Activated CD8-positive, alpha-beta memory T cell treated with anti-CD3 and anti-CD28 coated beads, Interleukin-2, amount 10 ng/mL, durations not matched to agents 7 days and 5 days (primary cell): ENCODE measurements at regions not wholly inside any gene's neighbourhood (a gene's known extent, or its start where the extent isn't known, plus 50 kb on each side); places are given as distances from the start of the nearest gene placed in this dataset.
A peak's percentile ranks its signal among the peaks of the same experiment; 100 is the strongest.

Experiments
- ATAC-seq: fragments of 150-1000 bp; cut with Tn5 transposase; one replicate; pipeline ENCODE4 v1.10.0; 2021; ENCODE audit warnings: moderate library complexity
- CTCF ChIA-PET: fragments of 350-600 bp; sonication (Branson Sonifier 250); formaldehyde crosslinking; loops from one replicate; lab custom pipeline; 2021; ENCODE audit warnings: antibody characterized with exemption; lab: Charles Lee
- DNase-seq: peaks from one replicate; pipeline ENCODE4 v3.0.0-alpha.2; 2020
- H3K27ac Mint-ChIP-seq: one replicate; pipeline ENCODE4 v1.8.0; 2021; ENCODE audit warnings: mild to moderate bottlenecking, mixed read lengths
- H3K27me3 Mint-ChIP-seq: one replicate; pipeline ENCODE4 v1.8.0; 2021; ENCODE audit warnings: mixed read lengths
- H3K36me3 Mint-ChIP-seq: one replicate; pipeline ENCODE4 v1.8.0; 2021; ENCODE audit warnings: mild to moderate bottlenecking, mixed read lengths
- H3K4me1 Mint-ChIP-seq: one replicate; pipeline ENCODE4 v1.8.0; 2021; ENCODE audit warnings: mixed read lengths
- H3K4me3 Mint-ChIP-seq: one replicate; pipeline ENCODE4 v1.8.0; 2021; ENCODE audit warnings: mild to moderate bottlenecking, moderate library complexity, mixed read lengths
- H3K9me3 Mint-ChIP-seq: one replicate; pipeline ENCODE4 v1.8.0; 2022; ENCODE audit warnings: low read depth, mixed read lengths

DNA sequence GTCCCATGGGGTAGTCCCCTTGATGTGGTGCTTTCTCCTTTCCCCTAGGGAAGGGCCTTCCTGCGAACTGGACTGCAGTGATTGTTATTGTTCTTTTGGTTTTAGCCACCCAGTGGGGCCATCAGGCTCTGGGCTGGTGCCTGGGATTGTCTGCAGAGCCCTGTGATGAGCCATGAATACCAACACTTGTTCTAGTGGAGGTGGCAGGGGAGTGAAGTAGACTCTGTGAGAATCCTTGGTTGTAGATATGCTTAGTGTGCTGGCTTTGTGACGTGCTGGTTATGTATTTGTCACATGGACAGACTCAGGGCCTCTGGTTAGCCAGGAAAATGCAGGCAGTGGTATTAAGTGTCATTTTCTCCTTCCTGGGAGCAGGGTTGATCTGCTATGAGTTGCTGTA is 51.8 kb upstream of the NDUFB4 start:
- H3K27me3 Mint-ChIP-seq: peaks cover 15% of the 10 kb centered on the region
- CTCF ChIA-PET: no interaction called here

DNA sequence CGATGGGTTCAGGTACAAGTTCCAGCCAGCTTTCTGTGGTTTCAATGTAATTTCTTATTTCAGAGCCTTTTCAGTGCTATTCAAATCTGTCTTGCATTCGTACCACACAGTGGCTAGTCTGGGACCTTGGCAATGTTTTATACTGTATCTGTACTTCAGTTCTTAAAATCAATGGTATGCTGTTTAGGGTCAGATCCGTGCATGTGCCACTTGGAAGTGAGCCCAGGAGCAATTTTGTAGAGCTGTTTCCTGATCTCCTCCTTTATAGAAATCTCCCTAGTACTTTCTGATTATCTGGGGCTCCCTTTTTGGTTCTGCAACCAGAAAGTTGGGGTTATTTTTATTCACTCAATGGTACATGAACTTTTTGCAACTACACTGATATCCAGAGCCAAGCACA is 59.5 kb upstream of the NDUFB4 start:
- no peak for ATAC-seq
- peaks cover 8% of the 10 kb centered on the region for H3K36me3 Mint-ChIP-seq
- peaks cover 10% of the 10 kb centered on the region for H3K9me3 Mint-ChIP-seq
- DNase-seq: no peak
- H3K4me3 Mint-ChIP-seq: no peak overlapping the region
- no peak overlapping the region for H3K27ac Mint-ChIP-seq
- H3K27me3 Mint-ChIP-seq: peaks cover 26% of the 10 kb centered on the region
- CTCF ChIA-PET: no interaction called here
- H3K4me1 Mint-ChIP-seq: no peaks in the 10 kb centered on the region

More for the DNA sequence above, 51.8 kb upstream of the NDUFB4 start:
- H3K36me3 Mint-ChIP-seq: peaks cover 9% of the 10 kb centered on the region
- no peak for ATAC-seq
- no peak for DNase-seq
- H3K4me3 Mint-ChIP-seq: no peak overlapping the region
- peaks cover 13% of the 10 kb centered on the region for H3K9me3 Mint-ChIP-seq
- H3K27ac Mint-ChIP-seq: no peak overlapping the region
- H3K4me1 Mint-ChIP-seq: no peaks in the 10 kb centered on the region

DNA sequence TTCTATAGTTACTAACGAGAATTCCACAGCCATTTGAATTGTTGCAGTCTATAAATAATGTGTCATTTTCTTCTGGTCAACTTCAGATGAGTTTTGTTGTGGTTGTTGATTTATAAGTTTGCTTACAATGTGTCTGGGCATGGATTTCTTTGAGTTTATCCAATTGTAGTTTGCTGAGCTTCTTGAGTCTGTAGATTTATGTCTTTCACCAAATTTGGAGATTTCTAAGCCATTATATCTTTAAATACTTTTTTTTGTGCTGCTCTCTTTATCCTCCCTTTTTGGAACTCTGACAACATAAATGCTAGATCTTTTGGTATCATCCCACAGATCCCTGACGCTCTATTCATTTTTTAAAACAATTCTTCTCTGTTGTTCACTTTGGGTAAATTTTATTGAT is 63.2 kb upstream of the NDUFB4 start:
- DNase-seq: no peak
- Mint-ChIP-seq H3K9me3 (no peaks in the 10 kb centered on the region), H3K27ac (no peak overlapping the region), H3K36me3 (no peaks in the 10 kb centered on the region), H3K27me3 (peaks cover 28% of the 10 kb centered on the region), H3K4me3 (no peak overlapping the region), H3K4me1 (peaks cover 3% of the 10 kb centered on the region)
- no peak for ATAC-seq
- CTCF ChIA-PET: no interaction called here

DNA sequence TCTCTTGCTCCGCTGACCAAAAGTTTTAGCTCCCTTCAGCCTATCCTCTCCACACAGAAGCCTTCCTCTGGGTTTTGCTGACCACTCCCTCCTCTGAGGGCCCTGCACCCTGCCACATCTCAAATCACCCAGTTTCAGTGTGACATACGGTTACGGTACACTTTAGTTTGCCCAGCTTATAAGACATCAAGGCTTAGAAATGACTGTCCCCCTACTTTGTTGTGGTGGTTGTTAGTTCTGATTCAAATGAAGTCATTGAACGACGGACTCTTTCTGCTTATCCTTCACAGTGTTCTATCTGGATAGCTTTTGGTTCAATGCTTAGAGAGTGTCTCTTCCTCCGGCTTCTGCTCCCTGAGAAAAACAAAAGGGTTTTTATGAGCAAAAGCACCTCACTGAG is 68.0 kb upstream of the NDUFB4 start:
- Mint-ChIP-seq H3K27me3 (peaks cover 20% of the 10 kb centered on the region), H3K4me3 (no peak overlapping the region), H3K36me3 (no peaks in the 10 kb centered on the region), H3K27ac (no peak overlapping the region), H3K9me3 (no peaks in the 10 kb centered on the region), H3K4me1 (peaks cover 10% of the 10 kb centered on the region)
- CTCF ChIA-PET: no interaction called here
- DNase-seq (no peak), ATAC-seq (peak; percentile 20)

DNA sequence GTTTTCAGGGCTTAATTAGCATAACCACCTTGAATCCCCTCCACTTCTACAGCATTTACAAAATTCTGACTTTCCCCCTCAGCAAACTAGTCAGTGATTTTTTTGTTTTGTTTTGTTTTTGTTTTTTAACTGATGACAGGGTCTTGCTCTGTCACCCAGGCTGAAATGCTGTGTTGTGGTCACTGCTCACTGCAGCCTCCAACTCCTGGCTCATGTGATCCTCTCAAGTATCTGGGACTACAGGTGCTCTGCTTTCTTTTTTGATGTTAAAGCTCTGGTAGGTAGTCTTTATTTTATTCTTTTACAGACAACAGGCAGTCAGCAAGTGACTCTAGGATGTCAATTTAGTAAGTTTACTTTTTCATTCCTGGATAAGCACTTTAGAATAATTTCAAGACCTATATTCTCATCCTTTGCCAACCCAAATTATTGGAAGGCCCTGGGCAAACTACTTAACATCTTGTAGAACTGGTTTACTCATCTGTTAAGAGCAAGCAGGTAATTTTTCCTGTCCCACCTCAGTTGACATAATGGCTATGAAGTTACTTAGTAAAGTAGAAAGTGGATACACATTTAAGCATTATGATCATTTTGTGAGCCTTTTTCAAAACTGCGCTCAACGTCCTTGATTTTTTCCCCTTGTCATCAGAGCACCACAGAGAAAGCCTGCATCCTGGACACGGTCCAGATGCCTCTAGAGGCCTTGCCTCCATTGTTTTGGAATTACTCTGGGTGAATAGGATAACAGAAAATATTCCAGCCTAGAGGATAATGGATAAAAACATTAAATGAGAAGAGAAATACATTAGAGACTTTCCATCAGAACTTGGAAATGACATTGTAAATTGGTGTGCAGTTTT is 69.9 kb upstream of the NDUFB4 start:
- Mint-ChIP-seq H3K9me3 (no peaks in the 10 kb centered on the region), H3K4me1 (peaks cover 10% of the 10 kb centered on the region), H3K27me3 (peaks cover 9% of the 10 kb centered on the region), H3K27ac (no peak overlapping the region), H3K4me3 (no peak overlapping the region), H3K36me3 (peaks cover 2% of the 10 kb centered on the region)
- DNase-seq: no peak
- ATAC-seq: no peak
- CTCF ChIA-PET: no interaction called here

DNA sequence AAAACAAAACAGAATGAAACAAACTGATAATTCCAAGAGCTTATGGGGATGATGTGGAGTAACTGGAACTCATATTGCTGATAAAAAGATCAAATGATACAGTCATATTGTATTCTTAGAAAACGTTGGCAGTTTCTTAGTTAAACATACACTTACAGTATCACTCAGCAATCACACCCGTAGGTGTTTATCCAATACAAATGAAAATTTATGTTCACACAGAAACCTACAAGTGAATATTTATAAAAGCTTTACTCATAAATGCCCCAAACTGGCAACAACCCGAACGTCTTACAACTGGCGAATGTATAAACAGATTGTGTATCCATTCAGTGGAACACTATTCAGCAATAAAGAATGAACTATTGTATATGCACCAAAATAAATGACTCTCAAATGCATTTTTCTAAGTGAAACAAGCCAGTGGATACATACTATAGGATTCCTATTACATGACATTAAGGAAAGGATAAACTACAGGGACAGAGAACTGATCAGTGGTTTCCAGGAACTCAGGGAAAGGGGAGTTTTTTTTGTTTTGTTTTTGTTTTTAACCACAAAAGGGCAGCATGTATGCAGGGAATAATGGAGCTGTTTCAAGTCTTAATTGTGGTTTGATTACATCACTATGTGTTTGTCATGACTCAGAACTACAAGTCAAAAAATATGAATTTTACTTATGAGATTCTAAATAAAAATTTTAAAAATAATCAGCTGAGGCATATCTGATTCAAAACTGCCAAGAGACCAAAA is 71.8 kb upstream of the NDUFB4 start:
- ATAC-seq (no peak), DNase-seq (no peak)
- CTCF ChIA-PET: no interaction called here
- Mint-ChIP-seq H3K27ac (no peak overlapping the region), H3K4me3 (no peak overlapping the region), H3K36me3 (peaks cover 2% of the 10 kb centered on the region), H3K4me1 (peaks cover 10% of the 10 kb centered on the region), H3K9me3 (no peaks in the 10 kb centered on the region), H3K27me3 (no peaks in the 10 kb centered on the region)

DNA sequence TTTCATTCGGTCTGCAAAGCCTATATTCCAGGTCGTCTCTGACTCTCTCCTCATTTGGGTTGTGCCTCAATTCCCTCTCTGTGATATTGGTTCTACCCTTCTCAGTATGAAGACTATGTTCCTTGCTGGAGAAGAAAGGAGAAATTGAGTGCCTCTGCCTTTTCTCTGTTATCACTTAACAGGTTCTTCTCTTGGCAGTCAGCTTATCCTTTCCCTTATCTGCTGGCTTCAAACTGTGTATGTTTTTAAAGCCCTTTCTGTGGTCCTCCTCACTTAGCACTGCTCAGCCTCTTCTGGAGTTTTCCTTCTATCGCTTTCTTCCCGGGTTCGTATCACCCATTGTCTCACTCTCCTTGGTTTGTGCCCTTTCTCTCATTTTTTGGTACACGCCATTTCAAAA is 65.3 kb upstream of the FSTL1 start:
- Mint-ChIP-seq H3K9me3 (no peaks in the 10 kb centered on the region), H3K4me3 (no peak overlapping the region), H3K27me3 (peaks cover 22% of the 10 kb centered on the region), H3K27ac (no peak overlapping the region), H3K4me1 (no peaks in the 10 kb centered on the region), H3K36me3 (no peaks in the 10 kb centered on the region)
- no peak for DNase-seq
- CTCF ChIA-PET: no interaction called here
- ATAC-seq: no peak

DNA sequence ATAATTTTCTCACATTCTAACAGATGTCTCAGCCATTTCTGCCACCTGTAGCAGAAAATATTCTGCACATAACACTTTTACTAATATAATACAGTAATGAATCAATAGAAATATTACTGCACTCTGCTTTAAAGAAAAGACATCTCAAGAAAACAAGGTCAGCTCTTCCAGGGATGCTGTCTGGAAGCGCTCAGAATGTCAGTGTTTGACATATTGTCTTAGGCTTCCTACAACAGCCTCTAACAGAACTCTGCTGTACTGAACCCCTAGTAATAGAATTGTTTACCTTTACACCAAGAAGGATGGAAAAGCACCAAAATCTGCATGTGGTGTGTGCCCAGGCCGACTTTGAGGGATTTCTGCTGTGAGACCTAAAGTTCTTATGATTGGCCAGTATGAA is 61.9 kb upstream of the FSTL1 start:
- H3K4me1 Mint-ChIP-seq: no peaks in the 10 kb centered on the region
- H3K27ac Mint-ChIP-seq: no peak overlapping the region
- peaks cover 2% of the 10 kb centered on the region for H3K9me3 Mint-ChIP-seq
- CTCF ChIA-PET: interaction anchor here (1.2 to 1.4 kb wide), 2 partner anchors 10 to 46 kb away, joined by 3 to 4 read pairs; no protein-coding TSS in a partner anchor
- no peak for ATAC-seq
- peaks cover 31% of the 10 kb centered on the region for H3K27me3 Mint-ChIP-seq
- DNase-seq: no peak
- H3K4me3 Mint-ChIP-seq: no peak overlapping the region
- no peaks in the 10 kb centered on the region for H3K36me3 Mint-ChIP-seq

DNA sequence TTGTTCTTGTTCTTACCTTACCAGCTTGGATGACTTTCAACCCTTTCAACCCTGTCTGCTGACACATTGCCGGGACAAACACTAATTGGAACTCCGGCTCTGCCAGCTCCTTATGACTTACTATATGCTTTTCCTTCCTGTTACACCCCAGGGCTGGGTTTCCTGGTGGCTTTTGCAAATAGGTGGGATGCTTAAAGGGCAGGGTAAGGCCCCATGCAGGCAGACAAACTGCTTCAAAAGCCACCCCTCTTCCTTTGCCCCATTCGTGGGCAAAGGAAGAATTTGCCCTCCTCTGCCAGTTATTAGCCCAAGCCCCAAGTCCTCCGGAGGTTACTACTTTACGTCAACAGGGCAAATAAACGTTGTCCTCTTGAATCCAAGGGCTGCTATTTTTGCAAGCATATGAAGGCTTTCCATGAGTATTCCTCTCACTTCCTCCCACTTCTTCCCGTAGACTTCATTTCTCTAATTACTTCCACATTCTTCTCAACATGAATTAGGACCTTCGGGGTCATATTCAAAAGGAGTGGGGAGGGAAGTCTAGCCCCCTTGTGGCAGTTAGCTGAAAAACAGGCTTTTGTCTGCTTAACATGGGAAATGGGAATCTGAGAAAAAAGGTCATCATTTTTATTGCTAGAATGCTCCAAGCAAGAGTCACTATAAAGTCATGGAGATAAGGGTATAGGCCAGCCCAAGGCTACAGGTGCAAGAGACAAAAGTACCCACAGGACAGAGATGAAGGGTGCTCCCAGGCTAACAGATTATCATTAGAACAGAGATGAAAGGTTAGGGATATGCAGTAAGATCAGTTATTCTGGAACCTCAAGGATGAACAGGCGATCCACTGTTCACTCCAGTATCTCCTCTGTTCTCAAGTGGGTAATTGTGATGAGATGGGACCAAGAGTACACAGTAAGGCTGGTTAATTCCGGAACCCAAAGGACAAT is 56.3 kb upstream of the FSTL1 start:
- DNase-seq (no peak), ATAC-seq (no peak)
- H3K27ac Mint-ChIP-seq: no peak overlapping the region
- H3K4me3 Mint-ChIP-seq: no peak overlapping the region
- H3K27me3 Mint-ChIP-seq: peaks cover 17% of the 10 kb centered on the region
- peaks cover 2% of the 10 kb centered on the region for H3K9me3 Mint-ChIP-seq
- no peaks in the 10 kb centered on the region for H3K36me3 Mint-ChIP-seq
- CTCF ChIA-PET: no interaction called here
- H3K4me1 Mint-ChIP-seq: no peaks in the 10 kb centered on the region

DNA sequence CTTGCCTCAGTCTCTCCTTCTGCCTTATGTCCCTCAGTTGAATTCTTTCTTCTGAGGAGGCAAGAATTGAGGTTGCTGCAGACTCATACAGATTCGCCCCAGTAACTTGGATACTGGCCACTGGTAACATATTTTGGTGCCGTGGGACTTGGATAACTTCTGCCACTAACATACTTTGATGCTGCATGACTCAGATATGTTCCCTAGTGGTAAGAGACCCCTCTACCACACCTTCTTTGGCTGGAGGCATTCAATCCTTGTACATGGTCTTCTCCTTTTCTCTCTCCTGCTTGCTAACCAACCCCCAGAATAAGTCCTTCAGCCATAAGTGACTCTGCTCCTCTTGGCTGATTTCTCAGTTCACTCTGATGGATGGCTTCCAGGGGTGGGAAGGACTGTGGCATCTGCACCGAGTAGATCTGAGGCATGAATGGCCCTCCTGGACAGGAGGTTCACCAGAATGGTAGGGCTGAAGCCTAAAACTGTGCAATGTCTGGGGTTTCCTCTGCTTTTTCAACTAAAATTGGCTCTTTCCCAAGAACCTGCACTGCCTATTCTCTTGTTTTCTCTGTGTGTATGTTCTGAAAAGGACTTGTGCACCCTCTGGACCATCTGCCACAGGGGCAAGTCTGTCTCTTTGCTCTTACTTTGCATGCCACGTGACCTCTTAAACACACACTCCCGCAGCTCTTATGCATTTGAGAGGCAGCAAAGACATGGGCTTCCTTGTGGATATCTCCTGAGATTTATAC is 55.5 kb upstream of the FSTL1 start:
- DNase-seq (no peak), ATAC-seq (no peak)
- Mint-ChIP-seq H3K27ac (no peak overlapping the region), H3K36me3 (no peaks in the 10 kb centered on the region), H3K27me3 (peaks cover 18% of the 10 kb centered on the region), H3K9me3 (peaks cover 2% of the 10 kb centered on the region), H3K4me1 (no peaks in the 10 kb centered on the region), H3K4me3 (no peak overlapping the region)
- CTCF ChIA-PET: no interaction called here

DNA sequence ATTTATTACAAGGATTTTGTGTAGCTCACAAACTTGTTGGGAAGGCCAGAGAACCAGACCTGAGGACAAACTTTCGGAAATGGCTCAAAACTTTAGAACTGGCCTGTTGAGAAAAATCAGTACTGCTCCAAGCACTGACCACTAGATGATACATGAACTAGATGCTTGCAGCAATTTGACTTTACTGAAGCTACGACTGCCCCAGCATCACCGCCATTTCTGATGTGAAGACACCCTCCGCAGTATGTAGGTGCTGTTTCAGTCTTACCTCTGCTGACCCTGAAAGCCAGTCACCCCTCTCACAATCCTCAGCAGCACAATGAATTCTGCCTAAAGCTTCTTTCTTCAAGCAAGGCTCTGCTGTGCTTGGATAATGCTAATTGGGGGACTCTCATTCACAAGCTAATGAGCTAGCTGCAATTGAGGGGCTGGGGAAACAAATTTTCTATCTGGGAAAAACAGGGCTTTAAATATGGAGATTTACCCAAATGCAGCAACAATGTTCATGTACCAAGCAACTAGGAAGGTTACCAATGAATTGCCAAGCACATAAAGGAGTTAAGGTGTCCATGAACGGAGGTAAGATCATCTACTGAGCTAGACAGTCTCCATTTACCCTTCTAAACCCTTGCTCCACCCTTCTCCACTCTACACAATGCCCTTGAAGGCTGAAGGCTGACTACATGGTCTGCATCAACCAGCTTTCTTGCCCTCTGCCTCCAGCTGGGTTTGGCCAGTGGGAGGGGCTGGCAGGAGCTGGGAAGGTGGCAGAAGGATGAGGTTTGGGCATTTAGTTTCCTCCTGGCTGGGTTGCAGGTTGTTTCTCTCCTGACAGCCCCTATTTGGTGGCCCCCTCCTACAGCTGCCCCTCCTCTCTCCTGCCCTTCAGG is 53.2 kb upstream of the FSTL1 start:
- Mint-ChIP-seq H3K4me1 (no peaks in the 10 kb centered on the region), H3K9me3 (no peaks in the 10 kb centered on the region), H3K4me3 (no peak overlapping the region), H3K27me3 (peaks cover 19% of the 10 kb centered on the region), H3K27ac (no peak overlapping the region), H3K36me3 (no peaks in the 10 kb centered on the region)
- DNase-seq: no peak
- CTCF ChIA-PET: interaction anchor here (0.6 kb wide), 1 partner anchor 75 kb away, joined by 3 read pairs; no protein-coding TSS in a partner anchor
- ATAC-seq: no peak

DNA sequence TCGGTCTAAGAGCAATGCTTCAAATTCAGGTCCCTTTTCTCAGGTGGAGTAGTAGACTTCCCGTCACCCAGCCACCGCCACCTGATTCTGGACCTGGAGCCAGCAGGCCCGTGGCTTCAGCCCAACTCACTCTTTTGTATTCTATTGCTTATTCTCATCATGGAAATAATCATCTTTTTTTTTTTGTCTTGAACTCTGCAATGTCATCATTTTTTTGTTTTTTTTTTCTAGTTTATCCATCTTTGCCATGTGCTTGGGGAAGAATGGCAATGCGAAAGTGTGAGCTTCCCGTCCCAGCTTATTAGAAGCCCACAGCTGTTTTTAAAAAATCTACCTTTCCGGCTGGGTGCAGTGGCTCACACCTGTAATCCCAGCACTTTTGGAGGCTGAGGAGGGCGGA is 51.3 kb upstream of the FSTL1 start:
- Mint-ChIP-seq H3K9me3 (no peaks in the 10 kb centered on the region), H3K4me1 (no peaks in the 10 kb centered on the region), H3K36me3 (no peaks in the 10 kb centered on the region), H3K4me3 (no peak overlapping the region), H3K27ac (no peak overlapping the region), H3K27me3 (peaks cover 14% of the 10 kb centered on the region)
- DNase-seq (no peak), ATAC-seq (no peak)
- CTCF ChIA-PET: interaction anchor here (0.7 kb wide), 1 partner anchor 35 kb away, joined by 3 read pairs; no protein-coding TSS in a partner anchor
